Astrocyte (in vitro differentiated cells and primary cell): ENCODE measurements at regions not wholly inside any gene's neighbourhood (a gene's known extent, or its start where the extent isn't known, plus 50 kb on each side); places are given as distances from the start of the nearest gene placed in this dataset.

Experiments used
- DNase-seq: peaks from one replicate; pipeline ENCODE4 v3.0.0-alpha.2; 2010; ENCODE audit warnings: low read depth
- FAIRE-seq: peaks from 2 replicates; lab custom pipeline; 2011; peaks lifted over from hg19 to GRCh38; lab: Jason Lieb, UNC
- H2AFZ ChIP-seq: 2 replicates; pipeline ENCODE4 v1.6.0; 2012; ENCODE audit warnings: low read depth, low read length, inconsistent platforms
- H3K27ac ChIP-seq: 2 replicates; pipeline ENCODE4 v1.5.1; 2011; ENCODE audit warnings: low read depth, low read length, inconsistent platforms
- H3K27me3 ChIP-seq: 2 replicates; pipeline ENCODE4 v1.6.0; 2011; ENCODE audit warnings: low read length, inconsistent platforms; ENCODE audit not compliant: insufficient read depth
- H3K36me3 ChIP-seq: 2 replicates; pipeline ENCODE4 v1.5.1; 2011; ENCODE audit warnings: low read length, inconsistent platforms; ENCODE audit not compliant: insufficient read depth
- H3K4me1 ChIP-seq: 2 replicates; pipeline ENCODE4 v1.5.1; 2011; ENCODE audit warnings: low read length, inconsistent platforms; ENCODE audit not compliant: insufficient read depth
- H3K4me2 ChIP-seq: 2 replicates; pipeline ENCODE4 v1.6.0; 2012; ENCODE audit warnings: low read length, inconsistent platforms
- H3K4me3 ChIP-seq: 2 replicates; pipeline ENCODE4 v1.5.1; 2011; ENCODE audit warnings: low read depth, mild to moderate bottlenecking, low read length, inconsistent platforms; ENCODE audit not compliant: insufficient read depth
- H3K79me2 ChIP-seq: 2 replicates; pipeline ENCODE4 v1.6.0; 2012; ENCODE audit warnings: mild to moderate bottlenecking, low read length, inconsistent platforms; ENCODE audit not compliant: insufficient read depth
- H3K9ac ChIP-seq: 2 replicates; pipeline ENCODE4 v1.6.0; 2012; ENCODE audit warnings: mild to moderate bottlenecking, low read length, inconsistent platforms
- H3K9me3 ChIP-seq: 2 replicates; pipeline ENCODE4 v1.5.1; 2012; ENCODE audit warnings: low read depth, mild to moderate bottlenecking, low read length, inconsistent platforms; ENCODE audit not compliant: insufficient read depth
- H4K20me1 ChIP-seq: 2 replicates; pipeline ENCODE4 v1.6.0; 2012; ENCODE audit warnings: low read length, inconsistent platforms; ENCODE audit not compliant: insufficient read depth
- H3K27ac Mint-ChIP-seq: one replicate; pipeline ENCODE4 v1.8.0; 2021; ENCODE audit warnings: mild to moderate bottlenecking, mixed read lengths; ENCODE audit not compliant: unreplicated experiment
- H3K27me3 Mint-ChIP-seq: one replicate; pipeline ENCODE4 v1.8.0; 2021; ENCODE audit warnings: low read depth, mixed read lengths; ENCODE audit not compliant: unreplicated experiment
- H3K36me3 Mint-ChIP-seq: one replicate; pipeline ENCODE4 v1.8.0; 2021; ENCODE audit warnings: low read depth, mixed read lengths; ENCODE audit not compliant: unreplicated experiment
- H3K4me1 Mint-ChIP-seq: one replicate; pipeline ENCODE4 v1.8.0; 2021; ENCODE audit warnings: low read depth, mixed read lengths; ENCODE audit not compliant: unreplicated experiment
- H3K4me3 Mint-ChIP-seq: one replicate; pipeline ENCODE4 v1.8.0; 2021; ENCODE audit warnings: mild to moderate bottlenecking, moderate library complexity, mixed read lengths; ENCODE audit not compliant: unreplicated experiment
- H3K9me3 Mint-ChIP-seq: one replicate; pipeline ENCODE4 v1.8.0; 2021; ENCODE audit warnings: mild to moderate bottlenecking, mixed read lengths; ENCODE audit not compliant: unreplicated experiment
- CTCF ChIP-seq: IDR thresholded peaks from 2 replicates; pipeline ENCODE4 v1.5.1; 2011; ENCODE audit warnings: low read depth, mild to moderate bottlenecking, inconsistent platforms, low read length, moderate library complexity; ENCODE audit not compliant: insufficient read depth
- EZH2 ChIP-seq: IDR thresholded peaks from 2 replicates; pipeline ENCODE4 v1.6.1; 2012; ENCODE audit warnings: mild to moderate bottlenecking, low read length, inconsistent platforms; ENCODE audit not compliant: insufficient read depth

- no peak for TF ChIP-seq EZH2
- H3K9me3 Mint-ChIP-seq = peaks cover 2% of the 10 kb centered on the region
Measured at GRCh38 chr20:48203252-48203651, 418.0 kb upstream of the SULF2 start.

GRCh38 chr20:48202334-48203113, 417.2 kb upstream of the SULF2 start:
- Mint-ChIP-seq H3K27me3 (peaks cover 44% of the 10 kb centered on the region), H3K36me3 (no peaks in the 10 kb centered on the region), H3K9me3 (peaks cover 1% of the 10 kb centered on the region), H3K4me1 (no peaks in the 10 kb centered on the region), H3K27ac (no peak overlapping the region), H3K4me3 (no peak overlapping the region)
- Histone ChIP-seq H3K27ac (no peak overlapping the region), H3K9me3 (no peaks in the 10 kb centered on the region), H3K36me3 (no peaks in the 10 kb centered on the region), H3K27me3 (peaks cover 5% of the 10 kb centered on the region), H2AFZ (no peak overlapping the region), H3K4me3 (no peak overlapping the region), H3K4me1 (peaks cover 4% of the 10 kb centered on the region), H3K4me2 (no peak overlapping the region), H3K9ac (no peak overlapping the region), H3K79me2 (no peaks in the 10 kb centered on the region), H4K20me1 (no peaks in the 10 kb centered on the region)
- TF ChIP-seq CTCF (no peak), EZH2 (no peak)
- DNase-seq (no peak), FAIRE-seq (no peak)

More at GRCh38 chr20:48203252-48203651, 418.0 kb upstream of the SULF2 start:
- H3K27ac ChIP-seq = no peak overlapping the region
- H3K36me3 ChIP-seq = no peaks in the 10 kb centered on the region
- no peaks in the 10 kb centered on the region for H3K36me3 Mint-ChIP-seq
- H3K4me1 ChIP-seq = peaks cover 4% of the 10 kb centered on the region
- H3K9me3 ChIP-seq = no peaks in the 10 kb centered on the region
- H2AFZ ChIP-seq = no peak overlapping the region
- no peak for DNase-seq
- H4K20me1 ChIP-seq = no peaks in the 10 kb centered on the region
- H3K79me2 ChIP-seq = no peaks in the 10 kb centered on the region
- peaks cover 45% of the 10 kb centered on the region for H3K27me3 Mint-ChIP-seq
- no peak overlapping the region for H3K4me3 Mint-ChIP-seq
- no peak overlapping the region for H3K27ac Mint-ChIP-seq
- no peak overlapping the region for H3K4me2 ChIP-seq
- no peak for FAIRE-seq
- H3K27me3 ChIP-seq = peaks cover 2% of the 10 kb centered on the region
- H3K4me1 Mint-ChIP-seq = no peaks in the 10 kb centered on the region
- H3K9ac ChIP-seq = no peak overlapping the region
- H3K4me3 ChIP-seq = no peak overlapping the region

- no peak overlapping the region for H3K27ac Mint-ChIP-seq
- no peak overlapping the region for H3K4me3 ChIP-seq
- no peak overlapping the region for H3K4me2 ChIP-seq
- DNase-seq = no peak
- H3K9me3 Mint-ChIP-seq = no peaks in the 10 kb centered on the region
- H3K36me3 ChIP-seq = no peaks in the 10 kb centered on the region
- no peak overlapping the region for H3K4me3 Mint-ChIP-seq
- H3K9ac ChIP-seq = no peak overlapping the region
- H3K27me3 Mint-ChIP-seq = peaks cover 37% of the 10 kb centered on the region
- no peaks in the 10 kb centered on the region for H3K36me3 Mint-ChIP-seq
- no peaks in the 10 kb centered on the region for H3K9me3 ChIP-seq
- no peak overlapping the region for H3K27ac ChIP-seq
- no peaks in the 10 kb centered on the region for H3K79me2 ChIP-seq
- TF ChIP-seq EZH2 (no peak), CTCF (no peak)
- H3K4me1 ChIP-seq = peaks cover 4% of the 10 kb centered on the region
- H3K4me1 Mint-ChIP-seq = peaks cover 2% of the 10 kb centered on the region
- peaks cover 11% of the 10 kb centered on the region for H3K27me3 ChIP-seq
- no peak overlapping the region for H2AFZ ChIP-seq
- no peaks in the 10 kb centered on the region for H4K20me1 ChIP-seq
- FAIRE-seq = no peak
Measured at GRCh38 chr20:48201885-48202284, 416.6 kb upstream of the SULF2 start.
